ENCODE measurements at regions not wholly inside any gene's neighbourhood (a gene's known extent, or its start where the extent isn't known, plus 50 kb on each side); places are given as distances from the start of the nearest gene placed in this dataset.

DNA sequence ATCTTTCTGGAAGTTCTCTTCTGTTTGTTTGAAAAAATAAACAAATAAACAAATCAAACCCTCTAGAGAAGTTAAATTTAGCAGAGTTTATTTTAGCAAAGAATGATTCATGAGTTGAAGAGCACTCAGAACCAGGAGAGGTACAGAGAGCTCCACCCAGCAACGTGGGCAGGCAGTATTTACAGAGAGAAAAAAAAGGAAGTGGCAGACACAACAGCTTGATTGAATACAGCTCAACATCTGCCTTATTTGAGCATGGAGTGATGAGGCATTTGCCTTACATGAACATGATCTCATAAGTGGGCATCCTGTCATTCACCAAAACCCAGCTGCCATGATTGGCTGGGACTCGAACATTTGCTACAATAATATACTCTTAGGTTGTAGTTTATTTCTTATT lies 381.6 kb upstream of the ADAMTS16 start:
- no peak for DNase-seq (ENCODE audit: low read depth, low spot score)
- no peak for TF ChIP-seq CTCF (IDR thresholded peaks at IDR 0.05; ENCODE audit: low read depth, low read length)
- no peak overlapping the region for H3K4me3 ChIP-seq (ENCODE audit: low read depth, low read length)
- in situ Hi-C loops (cut with HindIII; ENCODE audit: low sequenced_read_pairs): no loop called here

- DNase-seq (ENCODE audit: low read depth, low spot score): no peak
- no peak overlapping the region for H3K4me3 ChIP-seq (ENCODE audit: low read depth, low read length)
- in situ Hi-C loops (cut with HindIII; ENCODE audit: low sequenced_read_pairs): no loop called here
- TF ChIP-seq CTCF (IDR thresholded peaks at IDR 0.05; ENCODE audit: low read depth, low read length): no peak
These were observed 381.1 kb upstream of the ADAMTS16 start for GRCh38 chr5:4758996-4759395.

- in situ Hi-C loops (cut with HindIII; ENCODE audit: low sequenced_read_pairs): no loop called here
- TF ChIP-seq CTCF (IDR thresholded peaks at IDR 0.05; ENCODE audit: low read depth, low read length): no peak
- DNase-seq (ENCODE audit: low read depth, low spot score): no peak
- no peak overlapping the region for H3K4me3 ChIP-seq (ENCODE audit: low read depth, low read length)
These were observed 377.8 kb upstream of the ADAMTS16 start for GRCh38 chr5:4762316-4762715.

- no peak overlapping the region for H3K4me3 ChIP-seq (ENCODE audit: low read depth, low read length)
- DNase-seq (ENCODE audit: low read depth, low spot score): no peak
- in situ Hi-C loops (cut with HindIII; ENCODE audit: low sequenced_read_pairs): no loop called here
- no peak for TF ChIP-seq CTCF (IDR thresholded peaks at IDR 0.05; ENCODE audit: low read depth, low read length)
These were observed 374.7 kb upstream of the ADAMTS16 start for GRCh38 chr5:4765411-4765810.

GRCh38 chr5:4766101-4766500 lies 374.0 kb upstream of the ADAMTS16 start:
- no peak for TF ChIP-seq CTCF (IDR thresholded peaks at IDR 0.05; ENCODE audit: low read depth, low read length)
- H3K4me3 ChIP-seq (ENCODE audit: low read depth, low read length): no peak overlapping the region
- DNase-seq (ENCODE audit: low read depth, low spot score): no peak
- in situ Hi-C loops (cut with HindIII; ENCODE audit: low sequenced_read_pairs): no loop called here

GRCh38 chr5:4772591-4772990 lies 367.5 kb upstream of the ADAMTS16 start:
- H3K4me3 ChIP-seq (ENCODE audit: low read depth, low read length): no peak overlapping the region
- in situ Hi-C loops (cut with HindIII; ENCODE audit: low sequenced_read_pairs): no loop called here
- TF ChIP-seq CTCF (IDR thresholded peaks at IDR 0.05; ENCODE audit: low read depth, low read length): no peak
- no peak for DNase-seq (ENCODE audit: low read depth, low spot score)

- no peak overlapping the region for H3K4me3 ChIP-seq (ENCODE audit: low read depth, low read length)
- DNase-seq (ENCODE audit: low read depth, low spot score): no peak
- in situ Hi-C loops (cut with HindIII; ENCODE audit: low sequenced_read_pairs): no loop called here
- TF ChIP-seq CTCF (IDR thresholded peaks at IDR 0.05; ENCODE audit: low read depth, low read length): no peak
These were observed 366.3 kb upstream of the ADAMTS16 start for GRCh38 chr5:4773827-4774317.

Measured in astrocyte of the spinal cord (primary cell).